GM18517 (cell line): ENCODE measurements at regions not wholly inside any gene's neighbourhood (a gene's known extent, or its start where the extent isn't known, plus 50 kb on each side); places are given as distances from the start of the nearest gene placed in this dataset.
"Not testable (repeated sequence)": the region's sequence is repeated elsewhere in the genome, so short reads cannot be mapped to it uniquely, and the experiment has no call there.

ENCODE experiments used
- ATAC-seq: cut with Tn5 transposase; IDR thresholded peaks from one replicate; pipeline ENCODE4 v1.9.1; 2021; ENCODE audit warnings: mild to moderate bottlenecking, moderate library complexity; ENCODE audit not compliant: unreplicated experiment

- ATAC-seq = no peak
Measured at GRCh38 chr6:2611092-2611491, 139.6 kb downstream of the MYLK4 start.

- no peak for ATAC-seq
Measured at GRCh38 chr6:2608503-2608902, 142.2 kb downstream of the MYLK4 start.

GRCh38 chr6:2600363-2600762 is 150.4 kb downstream of the MYLK4 start:
- no peak for ATAC-seq

- no peak for ATAC-seq
Measured at GRCh38 chr6:2599817-2600216, 150.9 kb downstream of the MYLK4 start.

DNA sequence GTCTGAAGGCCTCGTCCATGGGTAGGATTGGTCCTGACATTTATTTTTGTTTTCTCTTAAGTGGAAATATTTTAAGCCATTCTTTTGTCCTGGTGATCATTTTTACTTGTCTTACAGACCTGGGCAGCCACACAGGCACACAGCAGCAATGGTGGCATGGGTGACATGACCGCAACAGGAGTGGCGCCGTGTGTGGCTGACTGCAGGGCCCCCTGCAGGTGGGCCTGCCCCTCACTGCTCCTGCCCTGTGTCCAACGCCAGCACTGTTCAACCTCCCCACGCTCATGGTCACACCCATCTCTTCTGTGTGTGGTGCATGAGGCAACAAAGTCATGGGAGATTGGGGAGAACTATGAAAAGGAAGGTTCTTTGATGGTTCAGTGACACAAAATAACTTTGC is 151.9 kb downstream of the MYLK4 start:
- no peak for ATAC-seq

DNA sequence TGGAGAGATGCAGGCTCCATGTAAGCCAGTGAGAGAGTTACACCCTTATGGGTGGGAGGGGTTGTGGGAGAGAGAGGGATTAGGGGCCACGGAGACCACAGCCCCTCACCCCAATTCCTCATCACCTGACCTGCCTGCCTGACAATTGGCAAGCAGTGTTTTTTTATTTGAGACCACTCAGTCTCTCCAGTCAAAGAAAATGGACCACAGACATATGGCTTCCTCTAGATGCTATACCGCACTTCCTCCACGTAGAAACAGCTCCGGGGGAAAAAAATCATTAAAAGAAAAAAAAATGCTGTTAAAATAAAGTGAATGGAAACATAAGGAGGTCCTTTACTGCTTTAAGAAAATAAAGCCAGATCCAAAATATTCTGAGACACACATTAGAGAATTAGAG is 152.7 kb downstream of the MYLK4 start:
- ATAC-seq = no peak

GRCh38 chr6:2597457-2597856 is 153.3 kb downstream of the MYLK4 start:
- not testable (repeated sequence) for ATAC-seq

- ATAC-seq = no peak
Measured at GRCh38 chr6:2596222-2596621, 154.5 kb downstream of the MYLK4 start.

- ATAC-seq = no peak
Measured at GRCh38 chr6:2594868-2595267, 155.9 kb downstream of the MYLK4 start.

- no peak for ATAC-seq
Measured at GRCh38 chr6:2593167-2593566, 157.6 kb downstream of the MYLK4 start.

DNA sequence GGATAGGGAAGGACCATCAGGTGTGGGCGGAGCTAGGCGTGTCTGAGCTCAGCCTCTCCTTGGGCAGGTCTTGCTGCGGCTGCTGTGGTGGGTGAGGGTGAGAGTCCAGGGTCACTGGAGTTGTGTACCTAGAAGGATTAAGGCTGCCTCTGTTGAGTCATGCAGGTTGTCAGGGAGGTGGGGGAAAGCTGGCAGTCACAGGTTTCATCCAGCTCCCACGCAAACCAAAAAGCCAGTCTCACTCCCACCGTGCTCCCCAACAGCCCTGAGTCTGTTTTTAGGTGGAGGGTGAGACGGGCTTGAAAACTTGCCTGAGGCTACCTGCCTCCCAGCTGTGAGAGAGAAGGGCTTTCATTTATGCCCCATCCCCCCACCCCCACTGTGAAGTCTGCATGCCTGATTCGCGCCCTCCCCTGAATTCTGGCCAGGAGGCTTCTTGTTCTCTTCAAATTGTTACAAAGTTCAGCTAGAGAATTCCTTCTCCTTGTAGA is 161.5 kb downstream of the MYLK4 start:
- ATAC-seq = no peak

DNA sequence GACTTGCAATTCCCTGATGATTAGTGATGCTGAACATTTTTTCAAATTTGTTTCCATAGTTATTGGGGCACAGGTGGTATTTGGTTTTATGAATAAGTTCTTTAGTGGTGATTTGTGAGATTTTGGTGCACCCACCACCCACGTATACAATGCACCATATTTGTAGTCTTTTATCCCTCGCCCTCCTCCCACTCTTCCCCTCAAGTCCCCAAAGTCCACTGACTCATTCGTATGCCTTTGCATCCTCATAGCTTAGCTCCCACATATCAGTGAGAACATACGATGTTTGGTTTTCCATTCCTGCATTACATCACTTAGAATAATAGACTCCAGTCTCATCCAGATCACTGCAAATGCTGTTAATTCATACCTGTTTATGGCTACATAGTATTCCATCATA is 167.3 kb downstream of the MYLK4 start:
- ATAC-seq = no peak

DNA sequence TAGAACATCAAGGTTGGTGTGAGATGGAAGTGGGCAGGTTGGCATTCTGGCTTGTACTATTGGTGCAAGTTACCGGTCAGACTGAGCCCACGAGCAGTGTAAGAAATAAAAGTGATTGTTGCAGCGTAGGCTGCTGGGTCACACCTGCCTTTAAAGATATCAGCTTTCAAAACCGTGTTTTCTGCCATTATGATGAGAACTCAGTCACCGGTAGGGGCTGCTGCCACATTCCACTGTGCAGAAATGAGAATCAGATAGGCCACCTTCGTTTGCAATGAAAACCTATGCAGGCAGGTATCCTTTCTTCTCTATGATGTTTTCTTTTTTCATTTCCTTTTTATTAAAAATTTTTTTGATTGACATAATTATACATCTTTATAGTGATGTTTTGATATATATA is 168.5 kb downstream of the MYLK4 start:
- ATAC-seq = no peak

DNA sequence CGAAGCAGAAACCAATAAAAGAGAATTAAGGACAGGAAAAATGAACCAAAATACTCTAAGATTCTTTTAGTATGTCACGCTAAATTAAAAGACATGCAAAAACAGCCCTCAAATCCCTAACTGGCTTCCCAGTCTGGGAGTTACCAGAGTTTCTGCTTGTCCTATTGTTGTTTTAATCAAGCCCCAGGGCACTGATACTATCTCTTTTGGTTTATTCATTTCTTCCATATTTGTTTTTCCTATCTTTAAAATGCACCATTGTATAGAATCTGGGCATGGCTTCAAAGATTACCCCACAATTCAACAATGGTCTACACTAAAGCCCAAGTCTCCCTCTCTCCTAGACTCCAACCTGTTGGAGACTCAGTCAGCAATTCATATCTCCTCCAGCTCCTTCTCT is 169.1 kb downstream of the MYLK4 start:
- ATAC-seq = no peak

GRCh38 chr6:2581011-2581410 is 169.7 kb downstream of the MYLK4 start:
- no peak for ATAC-seq

GRCh38 chr6:2579804-2580570 is 170.7 kb downstream of the MYLK4 start:
- ATAC-seq = no peak

DNA sequence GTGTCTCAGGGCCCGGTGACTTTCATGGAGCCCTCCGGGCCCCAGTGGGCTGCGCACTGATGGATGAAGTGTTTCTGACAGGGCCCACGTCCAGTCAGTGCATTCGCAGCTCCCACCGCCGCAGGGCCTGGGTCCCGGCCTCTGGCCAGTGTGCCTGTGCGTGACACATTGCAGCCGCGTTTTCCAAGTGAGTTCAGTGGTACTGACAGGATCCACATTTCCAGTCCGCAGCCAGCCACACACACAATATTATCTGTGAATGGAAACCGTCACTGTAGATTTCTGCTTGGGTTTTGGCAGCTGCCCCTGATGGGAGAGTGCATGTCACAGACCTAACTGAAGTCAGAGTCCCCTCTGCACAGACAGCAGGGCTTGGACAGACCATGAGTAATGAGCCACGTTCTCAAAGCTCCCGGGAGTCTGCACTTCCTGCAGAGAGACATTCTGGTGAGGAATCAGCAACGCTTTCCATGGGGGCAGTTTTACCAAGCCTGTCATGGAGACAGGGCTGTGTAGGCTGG is 171.4 kb downstream of the MYLK4 start:
- no peak for ATAC-seq

GRCh38 chr6:2578767-2579166 is 172.0 kb downstream of the MYLK4 start:
- no peak for ATAC-seq

DNA sequence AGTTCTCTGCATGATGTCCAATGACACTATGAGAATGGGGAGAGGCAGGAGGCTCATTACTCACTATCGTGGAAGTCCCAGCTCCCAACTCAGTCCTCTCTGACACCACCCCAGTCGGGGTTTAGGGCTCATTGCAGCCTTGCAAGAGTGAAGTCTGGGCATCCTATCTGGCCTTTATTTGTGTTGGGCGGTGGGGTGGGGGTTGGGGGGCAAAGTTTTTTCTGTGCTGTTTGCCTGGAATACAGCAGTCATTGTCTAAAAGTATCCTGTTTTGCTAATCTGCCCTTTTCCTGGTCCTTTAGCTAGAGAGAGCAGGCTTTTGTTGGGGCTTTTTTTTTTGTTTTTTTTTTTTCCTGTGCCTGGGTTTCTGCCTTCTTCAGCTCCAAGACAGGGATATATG is 174.2 kb downstream of the MYLK4 start:
- no peak for ATAC-seq

DNA sequence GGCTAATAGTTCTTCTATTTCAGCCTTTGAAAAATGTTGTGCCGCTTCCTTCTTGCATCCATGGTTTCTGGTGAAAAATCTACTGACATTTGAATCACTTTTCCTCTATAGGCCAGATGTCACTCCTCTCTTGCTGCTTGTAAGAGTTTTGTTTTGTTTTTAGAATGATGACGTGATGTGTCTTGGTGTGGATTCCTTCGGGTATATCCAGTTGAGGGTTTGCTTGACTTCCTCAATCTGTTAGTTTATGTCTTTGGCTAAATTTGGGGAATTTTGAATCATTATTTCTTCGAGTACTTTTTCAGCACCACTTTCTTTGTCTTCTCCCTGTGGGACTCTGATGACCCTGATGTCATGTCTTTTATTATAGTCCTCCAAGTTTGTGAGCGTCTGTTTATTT is 175.5 kb downstream of the MYLK4 start:
- no peak for ATAC-seq

GRCh38 chr6:2569420-2569819 is 181.3 kb downstream of the MYLK4 start:
- ATAC-seq = not testable (repeated sequence)

DNA sequence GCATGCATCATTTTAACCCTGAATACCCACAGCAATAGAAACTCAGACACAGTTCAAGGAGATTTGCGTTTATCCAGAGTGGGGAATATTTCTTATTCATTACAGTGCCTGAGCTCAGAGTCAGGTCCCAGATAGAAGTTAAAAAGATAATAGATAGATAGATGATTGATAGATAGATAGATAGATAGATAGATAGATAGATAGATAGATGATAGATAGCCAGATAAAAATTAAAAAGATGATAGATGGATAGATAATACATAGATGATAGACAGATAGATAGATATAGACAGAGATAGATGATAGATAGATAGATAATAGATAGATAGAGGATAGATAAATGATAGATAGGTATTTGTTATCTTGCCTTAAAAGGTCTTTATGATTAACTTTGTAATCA is 184.7 kb downstream of the MYLK4 start:
- ATAC-seq = no peak

DNA sequence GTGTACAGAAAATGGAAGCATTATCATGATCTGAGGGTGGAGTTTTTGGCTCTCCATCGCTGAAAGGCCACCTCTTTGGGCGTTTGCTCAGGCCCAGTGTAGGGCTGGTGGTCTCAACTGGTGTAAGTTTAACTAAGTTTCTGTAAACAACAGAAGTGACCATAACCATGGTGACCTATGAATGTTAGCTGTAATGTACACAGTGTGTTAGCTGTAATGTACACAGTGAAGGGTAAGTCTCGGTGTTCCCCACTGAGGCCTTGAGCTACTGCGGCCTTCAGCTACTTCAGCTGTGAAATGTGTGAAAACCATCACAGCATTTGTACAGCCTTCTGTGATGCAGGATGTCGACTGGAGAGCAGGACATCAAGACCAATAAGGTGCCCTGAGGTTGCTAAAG is 185.2 kb downstream of the MYLK4 start:
- ATAC-seq = no peak
